ENCODE measurements at regions not wholly inside any gene's neighbourhood (a gene's known extent, or its start where the extent isn't known, plus 50 kb on each side); places are given as distances from the start of the nearest gene placed in this dataset.

GRCh38 chr10:10125676-10126075, 892.0 kb upstream of the CELF2 start:
- Histone ChIP-seq H3K4me3 (ENCODE audit: low read length in 3 of 3) (no peak overlapping the region), H3K27ac (ENCODE audit: low read depth in 2 of 2, low read length in 2 of 2) (no peak overlapping the region), H3K27me3 (ENCODE audit: control insufficient read depth, insufficient read depth, low read length) (no peaks in the 10 kb centered on the region), H3K4me1 (ENCODE audit: control insufficient read depth in 2 of 3, insufficient read depth in 2 of 3, low read depth in 1 of 3, low read length in 3 of 3) (no peaks in the 10 kb centered on the region), H3K36me3 (ENCODE audit: control insufficient read depth in 2 of 3, insufficient read depth in 3 of 3, low read length in 3 of 3) (no peaks in the 10 kb centered on the region), H3K9ac (ENCODE audit: low read length in 3 of 3) (no peak overlapping the region), H3K9me3 (ENCODE audit: control insufficient read depth in 2 of 3, insufficient read depth in 1 of 3, low read length in 3 of 3) (no peaks in the 10 kb centered on the region)
- intact Hi-C loops (cut with DNase I): no loop called here
- no peak for FAIRE-seq
- no peak for DNase-seq
- no peak for TF ChIP-seq CTCF (IDR thresholded peaks at IDR 0.05; ENCODE audit: borderline replicate concordance, extremely low read depth, insufficient read depth)

- no peak for DNase-seq
- intact Hi-C loops (cut with DNase I): no loop called here
These were observed 891.5 kb upstream of the CELF2 start for GRCh38 chr10:10126218-10126617.

GRCh38 chr10:10128387-10128786, 889.3 kb upstream of the CELF2 start:
- no peak overlapping the region for H3K9ac ChIP-seq (ENCODE audit: low read length in 3 of 3)

More at GRCh38 chr10:10126218-10126617, 891.5 kb upstream of the CELF2 start:
- no peaks in the 10 kb centered on the region for H3K36me3 ChIP-seq (ENCODE audit: control insufficient read depth in 2 of 3, insufficient read depth in 3 of 3, low read length in 3 of 3)
- H3K4me1 ChIP-seq (ENCODE audit: control insufficient read depth in 2 of 3, insufficient read depth in 2 of 3, low read depth in 1 of 3, low read length in 3 of 3): no peaks in the 10 kb centered on the region
- H3K4me3 ChIP-seq (ENCODE audit: low read length in 3 of 3): no peak overlapping the region
- H3K9me3 ChIP-seq (ENCODE audit: control insufficient read depth in 2 of 3, insufficient read depth in 1 of 3, low read length in 3 of 3): no peaks in the 10 kb centered on the region
- H3K27me3 ChIP-seq (ENCODE audit: control insufficient read depth, insufficient read depth, low read length): no peaks in the 10 kb centered on the region
- H3K9ac ChIP-seq (ENCODE audit: low read length in 3 of 3): no peak overlapping the region
- FAIRE-seq: no peak
- TF ChIP-seq CTCF (IDR thresholded peaks at IDR 0.05; ENCODE audit: borderline replicate concordance, extremely low read depth, insufficient read depth): no peak
- H3K27ac ChIP-seq (ENCODE audit: low read depth in 2 of 2, low read length in 2 of 2): no peak overlapping the region

More at GRCh38 chr10:10128387-10128786, 889.3 kb upstream of the CELF2 start:
- no peak overlapping the region for H3K27ac ChIP-seq (ENCODE audit: low read depth in 2 of 2, low read length in 2 of 2)
- no peaks in the 10 kb centered on the region for H3K4me1 ChIP-seq (ENCODE audit: control insufficient read depth in 2 of 3, insufficient read depth in 2 of 3, low read depth in 1 of 3, low read length in 3 of 3)
- no peaks in the 10 kb centered on the region for H3K36me3 ChIP-seq (ENCODE audit: control insufficient read depth in 2 of 3, insufficient read depth in 3 of 3, low read length in 3 of 3)
- H3K9me3 ChIP-seq (ENCODE audit: control insufficient read depth in 2 of 3, insufficient read depth in 1 of 3, low read length in 3 of 3): no peaks in the 10 kb centered on the region
- no peak for TF ChIP-seq CTCF (IDR thresholded peaks at IDR 0.05; ENCODE audit: borderline replicate concordance, extremely low read depth, insufficient read depth)
- intact Hi-C loops (cut with DNase I): no loop called here
- DNase-seq (no peak), FAIRE-seq (no peak)
- H3K4me3 ChIP-seq (ENCODE audit: low read length in 3 of 3): no peak overlapping the region
- no peaks in the 10 kb centered on the region for H3K27me3 ChIP-seq (ENCODE audit: control insufficient read depth, insufficient read depth, low read length)

Data from kidney (tissue), 13 donors.